Gastrocnemius medialis (tissue), 4 donors: ENCODE measurements at regions not wholly inside any gene's neighbourhood (a gene's known extent, or its start where the extent isn't known, plus 50 kb on each side); places are given as distances from the start of the nearest gene placed in this dataset.

Source experiments
- ATAC-seq, 2 donors: fragments of 150-250 bp; one replicate each; pipeline ENCODE4 v1.9.1; 2016
- DNase-seq, 2 donors: peaks; one replicate each; pipeline ENCODE4 v3.0.0-alpha.2; 2019
- H3K27ac ChIP-seq, 4 donors: fragments of 200-600 bp; sonication (generic); 1 replicate in 1 of 4; 2 replicates in 3 of 4; pipeline ENCODE4 v1.5.1; 2016 to 2018; ENCODE audit warnings: mild to moderate bottlenecking in 2 of 4, moderate library complexity in 1 of 4
- H3K27me3 ChIP-seq, 3 donors: fragments of 200-600 bp; sonication (generic) in 2 of 3; 1 replicate in 1 of 3; 2 replicates in 2 of 3; pipeline versions ENCODE4 v1.5.1 to v1.6.0; 2016 to 2019; ENCODE audit warnings: mild to moderate bottlenecking in 1 of 3, moderate library complexity in 1 of 3
- H3K36me3 ChIP-seq, 2 donors: fragments of 200-600 bp; sonication (generic) in 1 of 2; one replicate each; pipeline ENCODE4 v1.5.1; 2017 to 2018
- H3K4me1 ChIP-seq, 2 donors: fragments of 200-600 bp; sonication (generic) in 1 of 2; one replicate each; pipeline ENCODE4 v1.5.1; 2016 to 2017; ENCODE audit warnings: mild to moderate bottlenecking in 2 of 2
- H3K4me3 ChIP-seq, 4 donors: fragments of 200-600 bp; sonication (generic) in 3 of 4; 1 replicate in 1 of 4; 2 replicates in 3 of 4; pipeline ENCODE4 v1.5.1; 2016 to 2019; ENCODE audit warnings: mild to moderate bottlenecking in 2 of 4
- H3K9me3 ChIP-seq, 3 donors: fragments of 200-600 bp; sonication (generic) in 2 of 3; 1 replicate in 1 of 3; 2 replicates in 2 of 3; pipeline ENCODE4 v1.5.1; 2016 to 2019
- POLR2A ChIP-seq, 2 donors: fragments of 450-650 bp; IDR thresholded peaks; one replicate each; pipeline ENCODE4 v1.6.1; 2017; ENCODE audit warnings: antibody characterized with exemption in 2 of 2, mild to moderate bottlenecking in 2 of 2, moderate library complexity in 2 of 2
- in situ Hi-C, 4 donors: fragments of 200-750 bp; cut with MboI; loops; one replicate each; pipeline versions ENCODE4 v1.15.0 to v1.8.0; 2017; ENCODE audit warnings: low sequenced_read_pairs in 4 of 4
- intact Hi-C: fragments of 100-400 bp; cut with DNase I; formaldehyde crosslinking; loops from one replicate; pipeline ENCODE4 v1.15.1; 2023; ENCODE audit warnings: low total_unique reads
- TF ChIP-seq, protein P1 (sequence below), 5 experiments: fragments of 450-650 bp in 3 of 5; fragments of 200-600 bp in 2 of 5; sonication (generic) in 2 of 5; IDR thresholded peaks in 4 of 5; conservative IDR thresholded peaks in 1 of 5; 1 replicate in 4 of 5; 2 replicates in 1 of 5; pipeline ENCODE4 v1.5.1; 2016 to 2019; ENCODE audit warnings: antibody characterized with exemption in 5 of 5, mild to moderate bottlenecking in 3 of 5, moderate library complexity in 3 of 5

GRCh38 chr10:61065051-61065450 is 121.1 kb upstream of the RHOBTB1 start:
- DNase-seq (no peak), ATAC-seq (no peak)
- H3K36me3 ChIP-seq = no peaks in the 10 kb centered on the region
- TF ChIP-seq POLR2A (IDR thresholded peaks at IDR 0.05) = no peak
- TF ChIP-seq, protein P1, sequence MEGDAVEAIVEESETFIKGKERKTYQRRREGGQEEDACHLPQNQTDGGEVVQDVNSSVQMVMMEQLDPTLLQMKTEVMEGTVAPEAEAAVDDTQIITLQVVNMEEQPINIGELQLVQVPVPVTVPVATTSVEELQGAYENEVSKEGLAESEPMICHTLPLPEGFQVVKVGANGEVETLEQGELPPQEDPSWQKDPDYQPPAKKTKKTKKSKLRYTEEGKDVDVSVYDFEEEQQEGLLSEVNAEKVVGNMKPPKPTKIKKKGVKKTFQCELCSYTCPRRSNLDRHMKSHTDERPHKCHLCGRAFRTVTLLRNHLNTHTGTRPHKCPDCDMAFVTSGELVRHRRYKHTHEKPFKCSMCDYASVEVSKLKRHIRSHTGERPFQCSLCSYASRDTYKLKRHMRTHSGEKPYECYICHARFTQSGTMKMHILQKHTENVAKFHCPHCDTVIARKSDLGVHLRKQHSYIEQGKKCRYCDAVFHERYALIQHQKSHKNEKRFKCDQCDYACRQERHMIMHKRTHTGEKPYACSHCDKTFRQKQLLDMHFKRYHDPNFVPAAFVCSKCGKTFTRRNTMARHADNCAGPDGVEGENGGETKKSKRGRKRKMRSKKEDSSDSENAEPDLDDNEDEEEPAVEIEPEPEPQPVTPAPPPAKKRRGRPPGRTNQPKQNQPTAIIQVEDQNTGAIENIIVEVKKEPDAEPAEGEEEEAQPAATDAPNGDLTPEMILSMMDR (IDR thresholded peaks at IDR 0.05 in 4 of 5, conservative IDR thresholded peaks at IDR 0.05 in 1 of 5) = no peak
- in situ Hi-C loops (no loop called here), intact Hi-C loops (no loop called here)
- no peak overlapping the region for H3K4me3 ChIP-seq
- H3K27ac ChIP-seq = no peak overlapping the region
- H3K9me3 ChIP-seq = no peaks in the 10 kb centered on the region
- H3K4me1 ChIP-seq = peaks cover 4 to 12% of the 10 kb centered on the region in 2 donors
- no peaks in the 10 kb centered on the region for H3K27me3 ChIP-seq

- TF ChIP-seq, protein P1 (IDR thresholded peaks at IDR 0.05 in 4 of 5, conservative IDR thresholded peaks at IDR 0.05 in 1 of 5) = no peak
- TF ChIP-seq POLR2A (IDR thresholded peaks at IDR 0.05) = no peak
- intact Hi-C loops = no loop called here
Observed at GRCh38 chr10:61064356-61064755, 120.4 kb upstream of the RHOBTB1 start.

DNA sequence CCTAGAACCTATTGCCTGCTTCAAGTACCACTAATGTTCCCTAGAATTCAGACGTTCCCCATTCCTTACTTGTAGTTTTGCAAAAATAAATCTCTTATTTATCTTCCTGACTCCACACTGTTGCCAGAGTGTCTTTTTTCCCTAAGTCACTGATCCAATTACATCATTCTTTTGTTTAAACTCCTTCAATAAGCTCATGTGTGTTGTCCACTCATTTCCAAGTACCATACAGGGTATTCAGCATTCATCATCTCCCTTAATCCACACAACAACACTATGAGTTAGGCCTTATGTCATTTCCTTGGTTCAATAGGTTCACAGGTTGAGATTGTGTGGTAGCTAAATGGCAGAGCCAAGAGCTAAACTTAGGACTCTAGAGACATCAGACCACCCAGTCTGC is 119.9 kb upstream of the RHOBTB1 start:
- no peaks in the 10 kb centered on the region for H3K9me3 ChIP-seq
- TF ChIP-seq, protein P1 (IDR thresholded peaks at IDR 0.05 in 4 of 5, conservative IDR thresholded peaks at IDR 0.05 in 1 of 5) = no peak
- no peak for TF ChIP-seq POLR2A (IDR thresholded peaks at IDR 0.05)
- DNase-seq (no peak), ATAC-seq (no peak)
- intact Hi-C loops (no loop called here), in situ Hi-C loops (no loop called here)
- no peaks in the 10 kb centered on the region for H3K36me3 ChIP-seq
- peaks cover 4 to 8% of the 10 kb centered on the region in 2 donors for H3K4me1 ChIP-seq
- H3K27ac ChIP-seq = no peak overlapping the region
- no peak overlapping the region for H3K4me3 ChIP-seq
- H3K27me3 ChIP-seq = no peaks in the 10 kb centered on the region

More at GRCh38 chr10:61064356-61064755, 120.4 kb upstream of the RHOBTB1 start:
- H3K9me3 ChIP-seq = no peaks in the 10 kb centered on the region
- DNase-seq (no peak), ATAC-seq (no peak)
- no peaks in the 10 kb centered on the region for H3K27me3 ChIP-seq
- in situ Hi-C loops = no loop called here
- H3K4me1 ChIP-seq = peaks cover 4 to 12% of the 10 kb centered on the region in 2 donors
- H3K36me3 ChIP-seq = no peaks in the 10 kb centered on the region
- H3K4me3 ChIP-seq = no peak overlapping the region
- no peak overlapping the region for H3K27ac ChIP-seq

DNA sequence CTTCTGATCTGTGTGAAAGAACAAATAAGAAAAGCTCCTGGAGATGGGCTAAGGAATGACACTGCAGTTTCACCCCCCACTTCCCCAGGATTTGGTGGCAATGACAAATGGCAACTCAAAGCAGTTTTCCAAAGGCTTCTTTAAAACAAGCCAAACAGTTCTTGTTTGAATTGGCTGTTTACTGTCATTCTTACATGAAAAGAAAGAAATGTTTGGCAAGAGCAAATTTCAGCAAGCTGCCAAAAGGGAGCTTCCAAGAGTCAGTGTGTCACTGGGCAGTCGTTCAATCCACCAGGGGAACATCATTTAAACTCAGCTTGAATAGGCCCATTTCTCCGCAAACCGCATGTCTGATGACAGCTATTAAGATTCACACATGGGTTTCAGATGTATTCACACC is 119.0 kb upstream of the RHOBTB1 start:
- H3K27ac ChIP-seq = no peak overlapping the region
- no peaks in the 10 kb centered on the region for H3K36me3 ChIP-seq
- H3K4me1 ChIP-seq = no peaks in the 10 kb centered on the region
- in situ Hi-C loops (no loop called here), intact Hi-C loops (no loop called here)
- no peak for TF ChIP-seq POLR2A (IDR thresholded peaks at IDR 0.05)
- TF ChIP-seq, protein P1 (IDR thresholded peaks at IDR 0.05 in 4 of 5, conservative IDR thresholded peaks at IDR 0.05 in 1 of 5) = no peak
- ATAC-seq (no peak), DNase-seq (no peak)
- H3K4me3 ChIP-seq = no peak overlapping the region
- no peaks in the 10 kb centered on the region for H3K9me3 ChIP-seq
- H3K27me3 ChIP-seq = no peaks in the 10 kb centered on the region

DNA sequence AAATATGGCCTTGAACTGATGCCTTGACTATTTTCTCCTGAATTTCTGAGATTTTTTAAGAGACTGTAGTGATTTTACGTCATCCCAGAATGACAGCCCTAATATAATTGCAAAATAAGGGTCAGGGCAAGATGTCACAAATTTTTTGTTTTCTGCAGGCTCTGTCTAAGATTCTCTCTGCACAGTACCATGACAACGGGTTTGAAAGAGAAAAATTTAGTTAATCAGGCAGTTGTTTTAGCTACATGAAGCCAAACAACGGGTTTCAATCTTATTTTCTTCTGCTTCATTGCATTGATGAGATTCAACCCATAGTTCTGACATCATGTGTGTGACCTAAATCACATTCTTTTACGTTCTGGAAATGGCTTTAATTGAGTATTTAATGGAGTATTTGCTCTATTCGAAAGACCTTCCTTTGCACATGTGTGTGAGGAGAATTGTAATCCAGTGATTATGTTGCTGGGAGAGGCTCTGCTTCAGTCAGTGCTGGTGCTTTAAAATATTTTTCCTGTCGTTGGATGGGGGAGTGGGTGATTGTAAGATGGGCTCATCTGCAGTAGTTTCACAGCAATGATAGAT is 118.0 kb upstream of the RHOBTB1 start:
- in situ Hi-C loops = no loop called here
- no peak for DNase-seq

More for the DNA sequence above, 118.0 kb upstream of the RHOBTB1 start:
- Histone ChIP-seq H3K27ac (no peak overlapping the region), H3K4me3 (no peak overlapping the region), H3K9me3 (no peaks in the 10 kb centered on the region), H3K4me1 (no peaks in the 10 kb centered on the region), H3K36me3 (no peaks in the 10 kb centered on the region), H3K27me3 (no peaks in the 10 kb centered on the region)
- ATAC-seq = no peak
- intact Hi-C loops = no loop called here
- TF ChIP-seq POLR2A (IDR thresholded peaks at IDR 0.05) = no peak
- TF ChIP-seq, protein P1 (IDR thresholded peaks at IDR 0.05 in 4 of 5, conservative IDR thresholded peaks at IDR 0.05 in 1 of 5) = no peak
